K562 (cell line): ENCODE measurements at regions not wholly inside any gene's neighbourhood (a gene's known extent, or its start where the extent isn't known, plus 50 kb on each side); places are given as distances from the start of the nearest gene placed in this dataset.

ENCODE experiments used
- ARID4B ChIP-seq: sonication (generic); formaldehyde crosslinking; IDR thresholded peaks from 2 replicates; pipeline ENCODE4 v1.8.0; 2022; ENCODE audit warnings: mild to moderate bottlenecking, missing genetic modification reagents
- HDAC3 ChIP-seq: fragments of 450-650 bp; IDR thresholded peaks from 2 replicates; pipeline ENCODE4 v1.6.1; 2018; ENCODE audit warnings: borderline replicate concordance, mild to moderate bottlenecking, moderate library complexity; ENCODE audit not compliant: partially characterized antibody
- NR2C1 ChIP-seq, 2 experiments: fragments of 450-650 bp; IDR thresholded peaks; 2 replicates each; pipeline ENCODE4 v1.6.1; 2017; ENCODE audit warnings: mild to moderate bottlenecking in 2 of 2, antibody characterized with exemption in 1 of 2, inconsistent platforms in 1 of 2, missing compliant biosample characterization in 1 of 2, missing genetic modification characterization in 1 of 2
- OTX1 ChIP-seq: fragments of 450-650 bp; formaldehyde crosslinking; IDR thresholded peaks from 2 replicates; pipeline ENCODE4 v1.4.0; 2022; ENCODE audit warnings: mild to moderate bottlenecking
- PHB ChIP-seq: fragments of 250-450 bp; sonication (Bioruptor Pico); IDR thresholded peaks from 2 replicates; pipeline ENCODE4 v1.5.0; 2021
- SIRT6 ChIP-seq: IDR thresholded peaks from one replicate; pipeline ENCODE4 v1.6.1; 2012; ENCODE audit warnings: low read depth, mild to moderate bottlenecking, control low read depth, inconsistent platforms, low read length, moderate library complexity
- SMAD1 ChIP-seq: fragments of 150-350 bp; IDR thresholded peaks from 2 replicates; pipeline ENCODE4 v1.6.1; 2014; ENCODE audit warnings: low read length, low read depth; ENCODE audit not compliant: partially characterized antibody
- TEAD2 ChIP-seq: fragments of 450-650 bp; IDR thresholded peaks from 2 replicates; pipeline ENCODE4 v1.6.1; 2016; ENCODE audit warnings: missing genetic modification characterization, control low read depth, missing compliant biosample characterization
- ZBTB33 ChIP-seq: sonication (generic); formaldehyde crosslinking; IDR thresholded peaks from 2 replicates; pipeline ENCODE4 v1.8.1; 2023; ENCODE audit warnings: mild to moderate bottlenecking, missing genetic modification reagents
- ZNF146 ChIP-seq: IDR thresholded peaks from one replicate; pipeline ENCODE4 v1.6.1; 2018; ENCODE audit warnings: missing compliant biosample characterization; ENCODE audit not compliant: unreplicated experiment
- ZNF24 ChIP-seq: fragments of 450-650 bp; IDR thresholded peaks from 2 replicates; pipeline ENCODE4 v1.6.1; 2016
- ZNF586 ChIP-seq: fragments of 450-650 bp; formaldehyde crosslinking; conservative IDR thresholded peaks from 2 replicates; pipeline ENCODE4 v1.4.0; 2020; ENCODE audit warnings: mild to moderate bottlenecking, moderate library complexity
- TF ChIP-seq, protein P1 (sequence below): fragments of 250-450 bp; sonication (Bioruptor Pico); IDR thresholded peaks from 2 replicates; pipeline ENCODE4 v1.8.0; 2021; ENCODE audit warnings: borderline replicate concordance, mild to moderate bottlenecking, moderate library complexity; ENCODE audit not compliant: poor library complexity, severe bottlenecking
- TF ChIP-seq, protein P2 (sequence below), 2 experiments: fragments of 450-650 bp in 1 of 2; sonication (generic) in 1 of 2; formaldehyde crosslinking in 1 of 2; IDR thresholded peaks in 1 of 2; conservative IDR thresholded peaks in 1 of 2; 2 replicates each; pipeline versions ENCODE4 v1.6.1 to v1.8.1; 2016 to 2023; ENCODE audit warnings: mild to moderate bottlenecking in 2 of 2, moderate library complexity in 2 of 2, inconsistent platforms in 1 of 2, missing genetic modification reagents in 1 of 2
- TF ChIP-seq, protein P3 (sequence below): fragments of 450-650 bp; IDR thresholded peaks from 2 replicates; pipeline ENCODE4 v1.6.1; 2017; ENCODE audit warnings: antibody characterized with exemption

DNA sequence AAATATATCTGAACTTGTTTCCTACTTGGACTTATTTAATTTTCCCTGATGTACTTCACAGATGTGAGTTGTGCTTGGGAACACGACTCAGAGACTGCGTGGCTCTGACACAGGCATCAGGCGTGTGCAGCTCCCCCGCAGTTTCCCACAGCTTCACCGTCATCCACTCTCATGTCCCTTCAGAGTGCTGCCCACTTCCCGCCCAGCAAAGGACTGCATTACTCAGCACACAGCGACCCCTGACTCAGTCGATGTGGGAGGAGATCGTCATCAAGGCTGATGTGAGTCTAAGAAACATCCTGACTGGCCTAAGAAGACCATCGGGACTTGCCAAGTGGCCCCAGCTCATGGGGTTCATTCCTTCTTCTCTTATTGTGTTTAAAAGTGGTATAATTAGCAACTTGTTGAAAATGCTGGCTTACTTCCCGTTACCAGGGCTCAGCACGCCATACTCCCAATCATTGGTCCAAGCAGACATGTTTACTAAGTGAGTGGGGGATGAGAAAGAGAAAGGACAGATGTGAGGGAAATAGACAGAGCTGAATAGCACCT lies 539.4 kb upstream of the JARID2 start (continued):
- TF ChIP-seq ZBTB33 (no peak), ARID4B (peak; percentile 23; the same call in 1 of the 2 replicates), NR2C1 (IDR thresholded peaks at IDR 0.05) (no peak; the same call in 1 of the 2 replicates), NR2C1 (tag; IDR thresholded peaks at IDR 0.05) (peak; percentile 56), HDAC3 (peak; percentile 47), PHB (no peak), SIRT6 (no peak), TEAD2 (tag) (0 out of 2 replicates have a peak, but pooled peaks have one; percentile 36), SMAD1 (no peak), ZNF586 (no peak), ZNF24 (0 out of 2 replicates have a peak, but pooled peaks have one; percentile 5), OTX1 (CRISPR knock-in tag) (no peak), ZNF146 (CRISPR knock-in tag) (no peak)
- TF ChIP-seq, protein P1, sequence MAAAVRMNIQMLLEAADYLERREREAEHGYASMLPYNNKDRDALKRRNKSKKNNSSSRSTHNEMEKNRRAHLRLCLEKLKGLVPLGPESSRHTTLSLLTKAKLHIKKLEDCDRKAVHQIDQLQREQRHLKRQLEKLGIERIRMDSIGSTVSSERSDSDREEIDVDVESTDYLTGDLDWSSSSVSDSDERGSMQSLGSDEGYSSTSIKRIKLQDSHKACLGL (CRISPR knock-in tag): no peak
- TF ChIP-seq, protein P2, sequence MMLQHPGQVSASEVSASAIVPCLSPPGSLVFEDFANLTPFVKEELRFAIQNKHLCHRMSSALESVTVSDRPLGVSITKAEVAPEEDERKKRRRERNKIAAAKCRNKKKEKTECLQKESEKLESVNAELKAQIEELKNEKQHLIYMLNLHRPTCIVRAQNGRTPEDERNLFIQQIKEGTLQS (IDR thresholded peaks at IDR 0.05): peak; percentile 96
- TF ChIP-seq, protein P2 (CRISPR knock-in tag; conservative IDR thresholded peaks at IDR 0.05): no peak
- TF ChIP-seq, protein P3, sequence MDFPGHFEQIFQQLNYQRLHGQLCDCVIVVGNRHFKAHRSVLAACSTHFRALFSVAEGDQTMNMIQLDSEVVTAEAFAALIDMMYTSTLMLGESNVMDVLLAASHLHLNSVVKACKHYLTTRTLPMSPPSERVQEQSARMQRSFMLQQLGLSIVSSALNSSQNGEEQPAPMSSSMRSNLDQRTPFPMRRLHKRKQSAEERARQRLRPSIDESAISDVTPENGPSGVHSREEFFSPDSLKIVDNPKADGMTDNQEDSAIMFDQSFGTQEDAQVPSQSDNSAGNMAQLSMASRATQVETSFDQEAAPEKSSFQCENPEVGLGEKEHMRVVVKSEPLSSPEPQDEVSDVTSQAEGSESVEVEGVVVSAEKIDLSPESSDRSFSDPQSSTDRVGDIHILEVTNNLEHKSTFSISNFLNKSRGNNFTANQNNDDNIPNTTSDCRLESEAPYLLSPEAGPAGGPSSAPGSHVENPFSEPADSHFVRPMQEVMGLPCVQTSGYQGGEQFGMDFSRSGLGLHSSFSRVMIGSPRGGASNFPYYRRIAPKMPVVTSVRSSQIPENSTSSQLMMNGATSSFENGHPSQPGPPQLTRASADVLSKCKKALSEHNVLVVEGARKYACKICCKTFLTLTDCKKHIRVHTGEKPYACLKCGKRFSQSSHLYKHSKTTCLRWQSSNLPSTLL: no peak
